Activated CD4-positive, alpha-beta T cell treated with anti-CD3 and anti-CD28 coated beads for 36 hours (primary cell): ENCODE measurements at regions not wholly inside any gene's neighbourhood (a gene's known extent, or its start where the extent isn't known, plus 50 kb on each side); places are given as distances from the start of the nearest gene placed in this dataset.

ENCODE experiments used
- ATAC-seq: fragments of 200-7000 bp; cut with Tn5 transposase; one replicate; pipeline ENCODE4 v1.10.0; 2021; ENCODE audit warnings: mild to moderate bottlenecking, moderate library complexity
- CTCF ChIA-PET: fragments of 350-600 bp; sonication (Branson Sonifier 250); formaldehyde crosslinking; loops from one replicate; lab custom pipeline; 2021; ENCODE audit warnings: antibody characterized with exemption; lab: Charles Lee
- POLR2A ChIA-PET: fragments of 350-600 bp; sonication (Branson Sonifier 250); formaldehyde crosslinking; loops from one replicate; lab custom pipeline; 2021; ENCODE audit warnings: antibody characterized with exemption, inconsistent platforms; lab: Charles Lee
- DNase-seq: peaks from one replicate; pipeline ENCODE4 v3.0.0-alpha.2; 2020
- H3K27ac Mint-ChIP-seq: one replicate; pipeline ENCODE4 v1.8.0; 2021; ENCODE audit warnings: mixed read lengths
- H3K27me3 Mint-ChIP-seq: one replicate; pipeline ENCODE4 v1.8.0; 2021; ENCODE audit warnings: mixed read lengths
- H3K36me3 Mint-ChIP-seq: one replicate; pipeline ENCODE4 v1.8.0; 2021; ENCODE audit warnings: low read depth, mixed read lengths
- H3K4me1 Mint-ChIP-seq: one replicate; pipeline ENCODE4 v1.8.0; 2021; ENCODE audit warnings: mixed read lengths
- H3K4me3 Mint-ChIP-seq: one replicate; pipeline ENCODE4 v1.8.0; 2021; ENCODE audit warnings: mild to moderate bottlenecking, moderate library complexity, mixed read lengths
- H3K9me3 Mint-ChIP-seq: one replicate; pipeline ENCODE4 v1.8.0; 2021; ENCODE audit warnings: low read depth, mixed read lengths
- intact Hi-C, 2 experiments: fragments of 100-400 bp; cut with DNase I in 1 of 2; cut with micrococcal nuclease in 1 of 2; formaldehyde crosslinking; loops; one replicate each; pipeline versions ENCODE4 v1.14.2 to v1.15.1; 2022 to 2024; cut with DNase I, micrococcal nuclease

- H3K4me3 Mint-ChIP-seq, result no peak overlapping the region
- ATAC-seq (no peak), DNase-seq (no peak)
- H3K4me1 Mint-ChIP-seq, result no peaks in the 10 kb centered on the region
- H3K27ac Mint-ChIP-seq, result no peak overlapping the region
- intact Hi-C loops, result no loop called here
- POLR2A ChIA-PET, result no interaction called here
- no peaks in the 10 kb centered on the region for H3K9me3 Mint-ChIP-seq
- no peaks in the 10 kb centered on the region for H3K36me3 Mint-ChIP-seq
- H3K27me3 Mint-ChIP-seq, result no peaks in the 10 kb centered on the region
- CTCF ChIA-PET, result no interaction called here
Measured at GRCh38 chr13:99693852-99694611, 192.8 kb downstream of the TM9SF2 start.

DNA sequence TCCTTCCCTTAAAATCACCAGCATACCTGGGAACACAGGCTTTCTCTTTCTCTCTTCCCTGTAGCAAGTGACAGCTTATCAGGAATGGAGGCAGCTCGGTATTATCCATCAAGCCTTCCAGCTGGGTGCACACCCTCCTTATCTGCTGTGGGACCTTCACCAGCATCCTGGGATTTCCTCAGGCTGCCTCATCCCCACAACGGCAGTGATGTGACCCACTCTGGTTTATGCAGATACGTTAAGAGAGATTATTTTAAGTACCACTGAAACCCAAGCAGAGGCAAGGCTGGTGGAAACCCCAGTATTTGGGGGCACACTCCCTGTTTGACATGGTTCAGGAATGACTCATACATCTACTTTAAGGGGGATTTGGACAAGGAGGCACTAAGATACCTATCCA lies 192.1 kb downstream of the TM9SF2 start:
- Mint-ChIP-seq H3K4me1 (no peaks in the 10 kb centered on the region), H3K4me3 (no peak overlapping the region), H3K27me3 (no peaks in the 10 kb centered on the region), H3K9me3 (no peaks in the 10 kb centered on the region), H3K27ac (no peak overlapping the region), H3K36me3 (no peaks in the 10 kb centered on the region)
- intact Hi-C loops, result no loop called here
- ChIA-PET POLR2A (no interaction called here), CTCF (no interaction called here)
- DNase-seq, result no peak
- no peak for ATAC-seq

- DNase-seq (no peak), ATAC-seq (no peak)
- ChIA-PET CTCF (interaction anchor here (0.6 to 1.1 kb wide), 2 partner anchors 36 to 309 kb away, joined by 3 read pairs; no protein-coding TSS in a partner anchor), POLR2A (no interaction called here)
- intact Hi-C loops, result no loop called here
- H3K36me3 Mint-ChIP-seq, result no peaks in the 10 kb centered on the region
- H3K27me3 Mint-ChIP-seq, result no peaks in the 10 kb centered on the region
- no peaks in the 10 kb centered on the region for H3K9me3 Mint-ChIP-seq
- no peak overlapping the region for H3K27ac Mint-ChIP-seq
- H3K4me3 Mint-ChIP-seq, result no peak overlapping the region
- H3K4me1 Mint-ChIP-seq, result no peaks in the 10 kb centered on the region
Measured at GRCh38 chr13:99692854-99693253, 191.6 kb downstream of the TM9SF2 start.

DNA sequence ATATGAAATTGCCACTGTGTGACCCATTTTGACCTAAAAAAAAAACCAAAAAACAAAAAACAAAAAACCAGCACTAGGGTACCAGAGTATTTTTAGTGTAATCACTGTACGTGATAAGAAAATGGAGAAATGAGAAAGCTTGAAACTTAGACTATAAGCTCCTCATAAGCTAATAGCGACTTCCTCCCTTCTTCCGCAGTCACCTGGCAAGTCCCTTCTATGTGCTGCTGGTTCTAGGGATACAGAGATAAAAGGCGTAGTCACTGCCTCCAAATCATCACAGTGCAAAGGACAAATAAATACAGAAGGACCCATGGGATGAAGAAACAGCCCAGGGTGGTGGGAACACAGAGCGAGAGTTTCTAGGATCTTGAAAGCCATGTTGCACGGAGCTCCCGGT lies 190.3 kb downstream of the TM9SF2 start:
- no peak for DNase-seq
- ATAC-seq, result no peak
- Mint-ChIP-seq H3K36me3 (no peaks in the 10 kb centered on the region), H3K27ac (no peak overlapping the region), H3K9me3 (no peaks in the 10 kb centered on the region), H3K27me3 (no peaks in the 10 kb centered on the region), H3K4me3 (no peak overlapping the region), H3K4me1 (no peaks in the 10 kb centered on the region)
- intact Hi-C loops, result no loop called here
- POLR2A ChIA-PET, result no interaction called here
- CTCF ChIA-PET, result interaction anchor here (0.6 to 1.4 kb wide), 4 partner anchors 24 to 177 kb away, joined by 3 read pairs; no protein-coding TSS in a partner anchor

DNA sequence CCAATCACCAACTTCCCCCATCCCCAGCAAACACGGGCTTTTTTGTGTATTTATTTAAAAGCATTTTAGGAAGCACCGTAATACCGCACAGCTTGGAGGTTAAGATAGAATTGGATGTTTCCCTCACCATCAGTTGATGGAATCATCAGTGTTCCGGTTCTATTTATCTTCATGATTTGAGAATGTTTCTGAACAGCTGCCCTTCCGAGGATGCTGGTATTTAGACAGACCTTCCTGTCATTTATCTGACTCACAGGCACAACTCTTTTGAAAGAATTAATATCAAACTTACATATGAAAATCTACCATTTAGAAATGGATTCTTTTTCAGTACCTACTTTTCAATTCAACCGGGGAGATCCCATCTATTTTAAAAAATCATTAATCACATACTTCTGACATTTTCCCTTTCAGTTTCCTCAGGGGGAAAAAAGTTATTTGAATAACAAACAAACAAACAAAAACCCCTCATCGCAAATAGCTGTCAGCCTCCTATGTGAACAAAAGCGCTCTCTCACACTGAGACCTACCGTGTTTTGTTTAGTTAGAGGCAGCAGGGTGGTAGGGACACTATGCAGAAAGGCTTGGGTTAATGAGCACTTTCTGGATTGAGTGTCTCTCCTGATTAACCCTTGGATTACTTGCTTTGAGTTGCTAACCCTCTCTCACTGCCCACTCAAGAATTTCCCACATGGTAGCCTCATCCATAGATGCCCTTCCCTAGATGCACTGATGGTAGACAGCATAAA lies 189.3 kb downstream of the TM9SF2 start:
- H3K9me3 Mint-ChIP-seq, result no peaks in the 10 kb centered on the region
- ChIA-PET CTCF (interaction anchor here (0.7 to 1.6 kb wide), 4 partner anchors 11 to 824 kb away, joined by 3 read pairs; no protein-coding TSS in a partner anchor), POLR2A (no interaction called here)
- DNase-seq (no peak), ATAC-seq (no peak)
- no peak overlapping the region for H3K4me3 Mint-ChIP-seq
- intact Hi-C loops, result no loop called here
- H3K27me3 Mint-ChIP-seq, result no peaks in the 10 kb centered on the region
- no peaks in the 10 kb centered on the region for H3K36me3 Mint-ChIP-seq
- H3K27ac Mint-ChIP-seq, result no peak overlapping the region
- no peaks in the 10 kb centered on the region for H3K4me1 Mint-ChIP-seq

DNA sequence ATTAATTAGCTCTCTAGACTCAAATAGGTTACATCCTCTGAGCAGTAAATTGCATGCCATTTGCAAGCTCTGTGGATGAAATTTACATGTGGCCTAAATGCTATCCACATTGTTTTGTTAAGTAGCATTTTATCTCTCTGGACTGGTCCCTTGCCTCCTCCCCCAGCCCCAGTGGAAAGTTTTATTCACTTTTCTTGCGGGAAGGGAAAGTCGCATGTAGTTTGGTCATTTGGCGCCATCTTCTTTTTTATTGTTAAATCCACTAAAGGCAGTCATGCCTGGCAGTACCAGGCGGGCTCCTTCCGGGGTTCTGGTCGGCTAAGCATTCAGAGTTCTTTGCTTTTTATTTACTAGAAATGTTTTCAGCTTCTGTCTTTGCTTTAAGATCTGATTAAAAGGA lies 188.7 kb downstream of the TM9SF2 start:
- ATAC-seq (no peak), DNase-seq (no peak)
- ChIA-PET POLR2A (no interaction called here), CTCF (interaction anchor here (0.6 to 2.3 kb wide), 4 partner anchors 10 to 825 kb away, joined by 3 to 6 read pairs (median 3); no protein-coding TSS in a partner anchor)
- intact Hi-C loops, result no loop called here
- Mint-ChIP-seq H3K27ac (no peak overlapping the region), H3K27me3 (no peaks in the 10 kb centered on the region), H3K4me3 (no peak overlapping the region), H3K36me3 (no peaks in the 10 kb centered on the region), H3K4me1 (no peaks in the 10 kb centered on the region), H3K9me3 (no peaks in the 10 kb centered on the region)

DNA sequence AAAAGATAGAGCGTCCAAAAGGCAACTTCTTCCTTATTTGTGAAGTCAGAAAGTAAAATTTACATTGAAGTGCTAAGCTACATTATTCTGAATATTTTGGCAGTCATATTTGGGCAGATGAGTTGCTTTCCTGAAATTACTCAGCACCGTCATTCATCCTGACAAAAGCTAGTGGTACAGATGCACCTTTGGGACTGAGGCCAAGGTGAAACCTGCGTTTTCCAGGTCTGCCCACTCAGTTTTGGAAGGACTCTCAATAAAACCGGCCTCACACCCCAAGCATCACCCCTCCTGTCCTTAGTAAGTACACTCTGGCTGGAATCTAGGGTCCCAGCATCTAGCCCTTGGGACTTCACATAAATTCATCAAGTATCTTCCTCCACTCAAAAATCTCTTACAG lies 187.5 kb downstream of the TM9SF2 start:
- H3K27me3 Mint-ChIP-seq, result no peaks in the 10 kb centered on the region
- no peaks in the 10 kb centered on the region for H3K36me3 Mint-ChIP-seq
- DNase-seq, result no peak
- no peak for ATAC-seq
- POLR2A ChIA-PET, result no interaction called here
- H3K27ac Mint-ChIP-seq, result no peak overlapping the region
- CTCF ChIA-PET, result interaction anchor here (1.6 to 2.3 kb wide), 2 partner anchors 26 to 136 kb away, joined by 3 to 6 read pairs; no protein-coding TSS in a partner anchor
- H3K4me1 Mint-ChIP-seq, result no peaks in the 10 kb centered on the region
- H3K4me3 Mint-ChIP-seq, result no peak overlapping the region
- H3K9me3 Mint-ChIP-seq, result no peaks in the 10 kb centered on the region
- intact Hi-C loops, result no loop called here

DNA sequence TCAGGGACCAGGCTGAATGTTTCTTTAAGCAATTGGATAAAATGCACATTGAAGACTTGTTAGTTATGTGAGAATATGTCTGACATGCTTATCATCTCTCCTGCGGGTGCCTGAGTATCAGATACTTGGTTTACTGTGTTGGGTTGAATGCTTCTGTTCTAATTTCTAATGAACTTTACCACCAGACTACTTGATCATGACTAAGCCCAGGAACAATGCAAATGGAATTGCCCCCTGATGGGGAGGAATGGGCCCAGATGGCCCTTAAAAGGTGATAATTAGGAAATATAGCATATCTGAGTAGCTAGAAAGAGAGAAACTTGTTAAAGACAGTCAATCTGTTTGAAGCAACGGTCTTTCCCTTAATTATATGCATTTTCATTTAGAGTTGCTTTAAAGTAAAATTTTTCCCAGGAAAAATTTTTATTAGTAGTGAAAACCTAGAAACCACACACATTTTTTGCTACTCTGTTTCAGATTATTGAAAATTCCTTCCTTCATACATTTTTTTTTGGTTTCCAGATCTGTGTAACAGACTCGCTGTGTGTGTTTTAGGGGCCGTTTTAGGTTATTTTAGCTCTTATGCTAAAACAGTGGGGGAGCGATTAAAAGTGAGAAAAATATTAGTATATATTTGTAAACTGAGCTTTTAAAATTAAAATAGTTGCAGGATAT lies 186.6 kb downstream of the TM9SF2 start:
- no peaks in the 10 kb centered on the region for H3K36me3 Mint-ChIP-seq
- intact Hi-C loops, result no loop called here
- ATAC-seq (no peak), DNase-seq (no peak)
- no peak overlapping the region for H3K27ac Mint-ChIP-seq
- ChIA-PET POLR2A (no interaction called here), CTCF (interaction anchor here (1.4 to 2.3 kb wide), 3 partner anchors 27 to 135 kb away, joined by 3 to 6 read pairs (median 4); no protein-coding TSS in a partner anchor)
- no peaks in the 10 kb centered on the region for H3K4me1 Mint-ChIP-seq
- H3K27me3 Mint-ChIP-seq, result no peaks in the 10 kb centered on the region
- H3K9me3 Mint-ChIP-seq, result no peaks in the 10 kb centered on the region
- H3K4me3 Mint-ChIP-seq, result no peak overlapping the region

GRCh38 chr13:99686944-99687411 lies 185.7 kb downstream of the TM9SF2 start:
- Mint-ChIP-seq H3K27me3 (no peaks in the 10 kb centered on the region), H3K9me3 (no peaks in the 10 kb centered on the region), H3K36me3 (no peaks in the 10 kb centered on the region), H3K4me1 (no peaks in the 10 kb centered on the region), H3K4me3 (no peak overlapping the region), H3K27ac (no peak overlapping the region)
- intact Hi-C loops, result no loop called here
- POLR2A ChIA-PET, result no interaction called here
- DNase-seq, result no peak
- CTCF ChIA-PET, result interaction anchor here (0.7 to 1.6 kb wide), 7 partner anchors 9 to 38 kb away, joined by 3 to 4 read pairs (median 3); no protein-coding TSS in a partner anchor
- ATAC-seq, result no peak

GRCh38 chr13:99686157-99686572 lies 184.9 kb downstream of the TM9SF2 start:
- ChIA-PET POLR2A (no interaction called here), CTCF (interaction anchor here (0.9 to 1.6 kb wide), 5 partner anchors 8 to 30 kb away, joined by 3 to 4 read pairs (median 3); no protein-coding TSS in a partner anchor)
- no peaks in the 10 kb centered on the region for H3K36me3 Mint-ChIP-seq
- no peak overlapping the region for H3K4me3 Mint-ChIP-seq
- H3K27me3 Mint-ChIP-seq, result no peaks in the 10 kb centered on the region
- DNase-seq (no peak), ATAC-seq (no peak)
- no peak overlapping the region for H3K27ac Mint-ChIP-seq
- intact Hi-C loops, result no loop called here
- no peaks in the 10 kb centered on the region for H3K4me1 Mint-ChIP-seq
- H3K9me3 Mint-ChIP-seq, result no peaks in the 10 kb centered on the region

DNA sequence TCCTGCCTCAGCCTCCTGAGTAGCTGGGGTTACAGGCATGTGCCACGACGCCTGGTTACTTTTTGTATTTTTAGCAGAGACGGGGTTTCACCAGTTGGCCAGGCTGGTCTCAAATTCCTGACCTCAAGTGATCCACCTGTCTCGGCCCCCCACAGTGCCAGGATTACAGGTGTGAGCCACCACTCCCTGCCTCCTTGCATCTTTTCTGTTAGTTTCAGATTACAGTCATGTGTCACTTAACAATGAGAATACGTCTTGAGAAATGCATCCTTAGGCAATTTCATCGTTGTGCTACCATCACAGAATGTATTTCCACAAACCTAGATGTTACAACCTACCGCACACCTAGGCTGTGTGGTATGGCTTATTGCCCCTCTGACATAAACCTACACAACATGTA lies 180.4 kb downstream of the TM9SF2 start:
- Mint-ChIP-seq H3K36me3 (no peaks in the 10 kb centered on the region), H3K27me3 (no peaks in the 10 kb centered on the region), H3K27ac (no peak overlapping the region), H3K4me1 (peaks cover 4% of the 10 kb centered on the region), H3K4me3 (no peak overlapping the region), H3K9me3 (no peaks in the 10 kb centered on the region)
- ATAC-seq (no peak), DNase-seq (no peak)
- ChIA-PET POLR2A (no interaction called here), CTCF (interaction anchor here (0.7 kb wide), 1 partner anchor 234 kb away, joined by 3 read pairs; no protein-coding TSS in a partner anchor)
- intact Hi-C loops, result no loop called here
